GM21737 (cell line): ENCODE measurements at regions not wholly inside any gene's neighbourhood (a gene's known extent, or its start where the extent isn't known, plus 50 kb on each side); places are given as distances from the start of the nearest gene placed in this dataset.
"Not testable (repeated sequence)": the region's sequence is repeated elsewhere in the genome, so short reads cannot be mapped to it uniquely, and the experiment has no call there.

ENCODE experiments used
- ATAC-seq: cut with Tn5 transposase; IDR thresholded peaks from one replicate; pipeline ENCODE4 v1.9.1; 2021; ENCODE audit warnings: mild to moderate bottlenecking, moderate library complexity; ENCODE audit not compliant: unreplicated experiment

DNA sequence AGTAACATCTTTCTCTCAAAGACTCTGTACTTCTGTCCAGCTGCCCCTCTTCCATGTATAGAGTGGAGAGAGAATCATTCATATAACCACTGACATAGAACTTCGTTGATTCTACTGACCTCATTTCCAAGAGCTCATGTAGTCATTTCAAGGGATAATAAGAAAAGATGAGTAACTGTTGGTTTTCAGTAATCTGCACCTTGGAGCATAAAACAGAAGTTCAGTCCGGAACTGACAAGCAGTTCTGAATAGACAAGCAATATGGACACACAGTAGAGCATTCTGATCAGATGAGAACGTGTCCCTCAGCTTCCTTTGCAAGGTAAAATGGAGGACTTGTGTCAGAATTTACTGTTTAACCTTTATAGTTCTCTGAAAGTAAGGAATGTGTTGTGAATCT is 847.1 kb downstream of the REEP3 start:
- ATAC-seq: no peak

DNA sequence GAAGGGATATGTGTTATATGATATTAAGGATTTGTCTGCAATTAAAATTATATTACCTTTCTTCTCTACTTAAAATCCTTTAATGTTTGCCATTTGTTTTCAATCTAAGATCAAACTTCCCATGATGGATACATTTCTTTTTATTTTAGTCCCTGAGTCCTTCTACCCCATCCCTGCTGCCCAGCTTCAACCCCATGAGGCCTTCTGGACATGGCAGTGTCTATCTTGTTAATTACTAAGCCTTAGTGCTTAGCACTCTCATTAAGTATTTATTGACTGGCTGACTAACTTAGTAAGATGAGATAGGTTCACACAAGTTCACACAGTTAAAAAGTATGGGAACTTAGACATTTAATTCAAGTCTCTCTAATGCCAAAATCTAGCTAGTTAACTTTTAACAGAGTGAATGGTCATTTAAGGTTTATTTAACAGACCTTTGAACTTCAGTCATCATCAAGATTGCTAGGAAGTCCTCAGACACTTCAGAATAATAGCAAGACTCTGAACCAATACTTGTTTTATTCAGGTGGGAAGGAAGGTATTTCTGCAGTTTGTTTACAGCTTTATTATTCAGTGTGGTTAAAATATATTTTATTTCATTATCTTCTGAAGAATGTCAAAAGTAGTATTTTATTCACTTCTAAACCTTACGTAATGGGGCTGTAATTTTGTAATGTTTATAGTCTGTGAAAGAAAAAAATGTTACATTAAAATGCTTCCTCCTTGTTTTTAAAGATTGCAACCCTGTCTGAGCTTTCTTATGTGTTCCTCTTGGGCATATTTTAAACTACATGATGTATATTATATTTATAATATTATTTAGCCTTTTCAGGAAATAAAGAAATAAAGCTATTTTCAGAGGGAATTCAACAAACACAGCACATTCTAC is 848.9 kb downstream of the REEP3 start:
- ATAC-seq: no peak

GRCh38 chr10:64374346-64374745 is 853.1 kb downstream of the REEP3 start:
- ATAC-seq: no peak

DNA sequence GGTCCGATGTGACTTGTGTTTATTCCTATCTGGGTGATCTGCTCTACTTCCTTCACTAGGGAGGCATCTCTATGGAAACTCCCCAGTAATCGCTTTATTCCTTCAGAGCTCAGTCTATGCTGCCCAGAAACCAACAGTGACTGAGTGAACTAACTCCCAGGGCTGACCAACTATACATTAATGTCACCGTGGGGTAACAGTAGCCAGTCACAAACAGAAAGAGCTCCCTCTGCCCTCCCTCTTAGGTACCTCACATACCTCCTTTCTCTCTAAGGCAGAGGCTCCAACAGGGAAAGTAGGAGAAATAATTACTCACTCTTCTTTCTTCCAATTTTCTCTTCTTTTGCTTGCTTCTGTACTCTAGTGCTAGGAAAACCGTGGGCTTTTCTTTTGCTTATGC is 855.0 kb downstream of the REEP3 start:
- ATAC-seq: no peak

GRCh38 chr10:64379898-64380297 is 858.7 kb downstream of the REEP3 start:
- ATAC-seq: no peak

DNA sequence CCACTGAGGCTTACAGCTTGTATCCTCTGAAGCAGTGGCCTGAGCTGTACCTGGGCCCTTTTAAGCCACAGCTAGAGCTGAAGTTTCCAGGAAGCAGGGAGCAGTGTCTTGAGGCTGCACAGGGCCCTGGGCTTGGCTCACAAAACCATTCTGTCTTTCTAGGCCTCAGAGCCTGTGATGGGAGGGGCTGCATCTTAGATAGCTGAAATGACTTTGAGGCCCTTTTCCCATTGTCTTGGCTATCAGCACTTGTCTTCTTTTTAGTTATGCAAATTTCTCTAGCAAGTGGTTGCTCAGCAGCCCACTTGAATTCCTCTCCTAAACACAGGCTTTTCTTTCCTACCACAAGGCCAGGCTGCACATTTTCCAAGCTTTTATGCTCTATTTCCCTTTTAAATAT is 864.2 kb downstream of the REEP3 start:
- no peak for ATAC-seq

GRCh38 chr10:64394744-64395143 is 873.5 kb downstream of the REEP3 start:
- no peak for ATAC-seq

DNA sequence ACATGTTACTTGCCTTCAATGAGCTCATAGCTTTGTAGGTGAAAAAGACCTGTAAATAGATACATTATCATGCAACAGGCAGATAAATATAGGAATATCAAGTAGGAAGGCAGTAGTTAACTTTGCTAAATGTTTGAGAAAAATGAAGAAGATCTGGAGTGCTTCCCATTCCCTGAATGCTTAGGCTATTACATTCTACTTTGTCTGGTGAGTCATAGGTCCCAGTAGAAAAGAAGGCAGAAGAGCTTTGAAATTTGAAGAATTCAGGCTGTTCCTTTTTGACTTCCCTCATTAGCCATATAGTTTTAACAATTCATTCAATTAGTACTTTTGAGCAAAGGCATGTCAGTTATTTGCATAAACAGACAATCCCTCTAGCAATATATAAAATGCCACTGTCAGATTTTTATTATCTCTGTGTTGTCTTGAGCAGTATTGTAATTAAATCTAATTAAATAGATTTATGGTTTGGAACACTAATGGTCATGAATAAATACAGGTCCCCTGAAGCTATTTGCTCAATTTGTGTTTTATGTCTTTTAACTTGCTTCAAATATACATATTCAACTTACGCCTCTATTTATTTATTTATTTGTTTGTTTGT is 875.0 kb downstream of the REEP3 start:
- ATAC-seq: no peak

- ATAC-seq: no peak
Measured at GRCh38 chr10:64397125-64397524, 875.9 kb downstream of the REEP3 start.

DNA sequence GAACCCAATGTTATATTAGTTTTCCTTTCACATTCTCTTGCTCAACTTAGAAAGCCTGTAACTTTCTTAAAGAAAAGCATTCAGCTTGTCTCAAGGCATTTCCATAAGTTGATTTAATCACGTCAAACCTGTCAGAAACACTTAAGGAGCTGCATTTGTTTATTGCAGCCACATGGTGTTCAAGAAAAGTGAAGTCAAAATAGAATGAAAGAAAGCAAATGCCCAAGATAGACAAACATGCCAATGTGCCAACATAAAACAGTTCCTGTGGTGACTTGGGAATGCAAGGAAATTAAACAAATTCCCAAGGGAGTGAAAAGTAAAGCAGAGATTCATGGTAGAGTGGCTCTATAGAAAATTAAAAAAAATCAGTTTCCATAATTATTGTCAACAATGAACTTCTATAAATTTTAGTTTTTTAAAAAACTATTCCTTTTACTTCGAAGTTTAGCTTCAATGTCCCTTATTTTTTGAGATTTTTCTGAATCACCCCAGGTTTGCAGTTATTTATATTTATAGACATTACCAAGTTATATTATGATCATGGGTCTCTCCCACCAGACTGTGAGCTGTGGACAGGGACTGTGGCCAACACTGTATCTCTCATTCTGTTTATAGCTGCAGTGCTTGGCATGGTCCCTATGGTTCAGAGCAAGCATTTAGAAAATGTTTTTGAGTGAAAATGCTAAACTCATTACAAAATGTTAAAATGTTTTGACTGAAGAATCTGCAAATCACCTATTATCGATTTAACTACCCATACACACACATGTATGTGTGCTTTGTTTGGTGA is 887.4 kb downstream of the REEP3 start:
- ATAC-seq: no peak

GRCh38 chr10:64409349-64409748 is 888.1 kb downstream of the REEP3 start:
- no peak for ATAC-seq

GRCh38 chr10:64416011-64416410 is 894.8 kb downstream of the REEP3 start:
- no peak for ATAC-seq

GRCh38 chr10:64419461-64419860 is 898.3 kb downstream of the REEP3 start:
- ATAC-seq: no peak

GRCh38 chr10:64426745-64427144 is 905.5 kb downstream of the REEP3 start:
- no peak for ATAC-seq

DNA sequence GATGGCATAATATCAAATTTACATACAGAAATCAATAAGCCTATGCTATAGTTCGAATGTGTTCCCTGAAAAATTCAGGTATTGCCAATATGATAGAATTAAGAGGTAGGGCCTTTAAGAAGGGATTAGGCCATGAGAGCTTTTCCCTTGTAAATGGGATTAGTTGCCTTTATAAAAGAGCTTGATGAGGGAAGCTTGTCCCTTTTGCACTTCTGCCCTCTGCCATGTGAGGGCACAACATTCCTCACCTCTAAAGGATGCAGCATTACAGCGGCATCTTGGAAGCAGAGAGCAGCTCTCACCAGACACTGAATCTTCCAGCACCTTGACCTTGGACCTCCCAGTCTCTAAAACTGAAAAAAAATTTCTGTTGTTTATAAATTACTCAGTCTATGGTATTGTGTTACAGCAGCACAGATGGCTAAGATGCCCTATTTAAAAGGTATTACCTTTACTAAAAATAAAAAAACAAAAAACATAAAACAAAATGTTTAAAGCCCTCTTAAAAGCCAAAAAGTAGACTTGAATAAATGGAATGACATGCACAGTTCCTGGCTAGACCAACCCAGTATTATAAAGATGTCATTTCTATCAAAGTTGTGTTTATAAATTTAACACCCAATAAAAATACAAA is 909.6 kb downstream of the REEP3 start:
- ATAC-seq: no peak

- ATAC-seq: not testable (repeated sequence)
Measured at GRCh38 chr10:64441872-64442271, 920.7 kb downstream of the REEP3 start.

DNA sequence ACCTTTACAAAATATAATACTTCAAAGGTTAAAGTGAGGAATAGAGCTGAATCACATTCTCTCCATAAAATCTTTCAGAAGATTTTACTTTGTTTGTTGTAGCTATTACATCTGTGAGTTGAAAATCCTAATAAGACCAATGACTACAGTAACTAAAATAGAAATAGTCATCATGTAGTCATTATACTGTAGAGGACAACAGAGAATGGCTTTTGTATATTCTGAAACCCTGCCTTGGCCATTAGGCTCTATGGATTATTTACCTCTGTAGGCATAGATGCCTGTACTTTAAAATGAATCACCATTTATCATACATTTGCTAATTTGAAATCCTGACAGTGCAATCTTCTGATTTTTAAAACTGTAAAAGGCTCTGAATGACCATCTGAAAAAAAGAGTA is 923.0 kb downstream of the REEP3 start:
- no peak for ATAC-seq

DNA sequence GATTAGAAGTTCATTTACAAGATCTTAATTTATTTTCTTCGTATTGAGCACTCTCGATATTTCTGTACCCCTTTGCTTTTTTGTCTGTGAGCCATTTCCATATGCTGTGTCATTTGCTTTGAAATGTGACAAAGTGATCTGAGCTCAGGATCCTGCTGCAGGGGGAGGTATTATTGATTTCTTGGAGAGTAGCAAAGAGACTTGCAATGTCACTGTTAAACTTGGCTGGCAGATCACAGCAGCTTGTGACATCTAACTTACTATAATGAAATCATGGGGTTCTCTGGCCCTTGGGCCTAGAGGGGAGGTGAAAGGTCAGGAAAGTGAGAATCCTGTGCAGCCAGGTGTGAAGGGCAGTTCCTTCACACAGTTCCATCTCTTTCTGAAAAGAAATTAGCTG is 923.4 kb downstream of the REEP3 start:
- ATAC-seq: no peak

DNA sequence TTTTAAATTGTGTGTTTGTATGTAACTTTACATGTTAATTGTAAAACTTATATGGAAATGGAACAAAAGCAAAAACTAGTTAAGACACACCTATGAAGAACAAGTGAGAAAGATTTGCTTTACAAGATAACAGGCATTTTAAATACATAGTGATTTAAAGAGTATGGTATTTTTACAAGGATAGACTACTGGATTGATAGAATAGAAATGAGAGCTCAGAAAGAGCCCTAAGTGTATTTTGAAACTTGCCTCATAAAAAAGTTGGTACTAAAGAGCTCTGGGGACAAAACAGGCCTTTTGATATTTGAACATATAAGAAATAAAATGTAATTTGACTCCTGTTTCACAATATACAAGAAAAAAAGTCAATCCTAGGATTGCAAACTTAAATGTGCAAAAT is 928.4 kb downstream of the REEP3 start:
- ATAC-seq: no peak

GRCh38 chr10:64450312-64450711 is 929.1 kb downstream of the REEP3 start:
- ATAC-seq: no peak

- ATAC-seq: no peak
Measured at GRCh38 chr10:64454962-64455361, 933.8 kb downstream of the REEP3 start.
